Mesodermal cell (in vitro differentiated cells): ENCODE measurements at regions not wholly inside any gene's neighbourhood (a gene's known extent, or its start where the extent isn't known, plus 50 kb on each side); places are given as distances from the start of the nearest gene placed in this dataset.

Experiments
- H3K27ac ChIP-seq: 2 replicates; pipeline ENCODE4 v1.7.0; 2013; ENCODE audit warnings: mild to moderate bottlenecking, low read depth, low read length, moderate library complexity; ENCODE audit not compliant: severe bottlenecking
- H3K36me3 ChIP-seq: 2 replicates; pipeline ENCODE4 v1.7.1; 2013; ENCODE audit warnings: mild to moderate bottlenecking, low read length, moderate library complexity; ENCODE audit not compliant: control insufficient read depth, insufficient read depth
- H3K4me1 ChIP-seq: one replicate; pipeline ENCODE4 v1.7.1; 2013; ENCODE audit warnings: mild to moderate bottlenecking, low read length; ENCODE audit not compliant: insufficient read depth, control insufficient read depth, poor library complexity, severe bottlenecking
- H3K4me3 ChIP-seq: 2 replicates; pipeline ENCODE4 v1.7.0; 2013; ENCODE audit warnings: low read length, control low read depth, mild to moderate bottlenecking; ENCODE audit not compliant: insufficient read depth, poor library complexity, severe bottlenecking; ENCODE audit errors: extremely low read depth
- H3K9me3 ChIP-seq: 2 replicates; pipeline ENCODE4 v1.7.1; 2013; ENCODE audit warnings: mild to moderate bottlenecking, low read length, moderate library complexity; ENCODE audit not compliant: control insufficient read depth
- WGBS, 2 experiments: methylation state at CpG; one replicate each; pipeline ENCODE4 v1.1.5; 2013; ENCODE audit warnings: missing lambda C conversion rate in 2 of 2; ENCODE audit not compliant: insufficient coverage in 2 of 2; 5-methylcytosine and 5-hydroxymethylcytosine counted together

DNA sequence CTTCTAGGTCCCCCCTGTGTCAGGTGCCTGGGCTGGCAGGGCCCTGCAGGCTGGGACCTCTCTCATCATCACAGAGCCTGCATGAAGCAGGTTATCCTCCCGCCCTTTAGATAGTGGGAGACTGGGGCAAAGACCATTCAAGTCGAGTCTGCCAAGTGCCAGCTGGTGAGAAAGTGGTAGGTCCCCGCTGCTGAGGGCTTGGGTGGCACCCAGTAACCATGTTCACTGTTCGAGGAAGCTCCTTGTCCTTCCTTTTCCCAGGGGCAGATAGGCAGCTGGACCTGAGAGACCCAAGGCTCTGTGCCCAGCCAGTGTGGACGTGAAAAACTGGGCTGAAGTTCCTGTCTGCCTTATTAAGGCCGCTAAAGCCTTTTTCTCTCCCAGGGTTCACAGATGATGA is 1319.8 kb downstream of the TBC1D22A start:
- no peaks in the 10 kb centered on the region for H3K36me3 ChIP-seq
- no peak overlapping the region for H3K27ac ChIP-seq
- no peak overlapping the region for H3K4me3 ChIP-seq
- WGBS, 2 experiments, result 86 to 87% methylated on average over 6 of the region's 6 CpGs
- H3K4me1 ChIP-seq, result no peaks in the 10 kb centered on the region
- no peaks in the 10 kb centered on the region for H3K9me3 ChIP-seq

DNA sequence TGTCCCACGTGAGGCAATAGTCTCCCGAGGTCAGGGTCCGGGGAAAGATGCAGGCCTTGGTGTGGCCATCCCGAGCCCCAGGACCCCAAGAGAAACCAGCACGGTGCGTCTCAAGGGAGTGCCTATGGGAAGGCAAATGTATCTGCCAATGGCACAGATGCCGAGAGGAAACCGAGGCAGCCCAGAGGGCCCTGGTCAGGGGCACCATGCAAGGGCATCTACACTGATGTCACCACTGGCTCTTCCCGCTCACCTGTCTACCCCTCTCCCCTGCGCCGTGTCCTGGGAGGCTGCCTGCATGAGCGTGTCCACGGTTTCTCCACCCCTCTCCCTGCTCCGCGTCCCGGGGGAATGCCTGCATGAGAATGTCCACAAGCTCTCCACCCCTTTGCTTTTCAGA is 1318.8 kb downstream of the TBC1D22A start:
- Histone ChIP-seq H3K27ac (no peak overlapping the region), H3K9me3 (no peaks in the 10 kb centered on the region), H3K36me3 (no peaks in the 10 kb centered on the region), H3K4me3 (no peak overlapping the region), H3K4me1 (no peaks in the 10 kb centered on the region)
- WGBS, 2 experiments, result 83 to 87% methylated on average over 10 to 16 of the region's 16 CpGs

DNA sequence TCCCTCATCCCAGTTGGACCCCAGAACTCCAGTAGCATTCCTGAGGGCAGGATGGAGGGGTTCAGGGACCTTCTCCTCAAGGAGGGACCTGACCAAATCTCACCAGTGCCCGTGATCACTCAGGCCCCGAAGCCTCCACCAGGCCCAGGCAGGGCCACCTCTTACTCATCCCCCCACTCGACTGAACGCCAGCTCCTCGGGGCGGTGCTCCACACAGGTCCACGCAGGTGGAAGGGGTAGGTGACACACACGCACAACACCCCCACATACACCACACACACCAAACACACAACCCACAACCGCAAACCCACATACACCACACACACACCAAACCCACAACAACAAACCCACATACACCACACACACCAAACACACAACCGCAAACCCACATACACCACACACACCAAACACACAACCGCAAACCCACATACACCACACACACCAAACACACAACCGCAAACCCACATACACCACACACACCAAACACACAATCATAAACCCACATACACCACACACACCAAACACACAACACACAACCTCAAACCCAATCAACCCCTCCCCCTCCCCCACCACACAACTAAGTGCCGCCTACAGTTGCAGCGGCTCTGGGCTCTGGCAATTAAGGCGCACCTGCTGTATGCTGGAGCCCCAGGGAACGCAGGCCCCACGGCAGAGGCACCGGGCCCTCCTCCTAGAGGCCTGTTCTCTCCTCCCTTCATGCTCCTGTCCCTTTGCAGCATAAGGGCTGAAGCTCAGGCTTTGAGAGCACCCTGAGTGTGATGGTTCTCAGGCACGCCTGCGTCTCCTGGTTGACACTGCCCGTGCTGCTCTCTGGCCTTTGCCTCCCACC is 1318.1 kb downstream of the TBC1D22A start:
- WGBS, 2 experiments, result 88 to 91% methylated on average over 12 to 13 of the region's 21 CpGs

DNA sequence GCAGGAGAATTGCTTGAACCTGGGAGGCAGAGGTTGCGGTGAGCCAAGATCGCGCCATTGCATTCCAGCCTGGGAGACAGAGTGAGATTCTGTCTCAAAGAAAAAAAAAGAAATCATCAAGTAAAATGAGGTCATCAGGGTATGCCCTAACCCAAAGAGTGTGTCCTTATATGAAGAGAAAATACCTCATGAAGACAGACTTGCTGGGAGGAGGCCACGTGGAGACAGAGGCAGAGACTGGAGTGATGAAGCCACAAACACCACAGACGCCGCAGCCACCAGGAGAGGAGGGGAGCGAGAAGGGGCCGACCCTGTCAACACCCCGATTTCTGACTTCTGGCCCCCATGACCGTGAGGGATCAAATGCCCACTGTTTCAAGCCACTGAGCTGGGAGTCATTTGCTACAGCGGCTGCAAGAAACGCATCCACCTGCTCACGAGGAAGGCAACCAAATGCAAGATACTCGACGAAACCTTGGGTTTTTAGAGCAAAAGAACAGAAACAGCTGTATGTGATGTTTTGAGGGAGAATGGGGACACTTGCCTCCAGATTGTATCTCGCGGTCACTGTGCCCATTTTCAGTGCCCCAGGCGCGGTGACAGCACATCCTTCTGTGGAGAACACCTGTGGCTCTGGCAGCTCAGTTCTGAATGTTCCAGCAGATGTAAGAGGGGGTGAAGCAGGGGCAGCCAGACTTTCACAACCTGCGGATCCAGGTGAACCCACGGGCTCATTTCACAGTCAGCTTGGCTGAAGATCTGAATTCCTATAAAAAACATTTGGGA is 1317.2 kb downstream of the TBC1D22A start:
- H3K4me1 ChIP-seq, result no peaks in the 10 kb centered on the region
- WGBS, 2 experiments, result 91% methylated on average over 19 to 20 of the region's 21 CpGs
- H3K4me3 ChIP-seq, result no peak overlapping the region
- H3K36me3 ChIP-seq, result no peaks in the 10 kb centered on the region
- H3K27ac ChIP-seq, result no peak overlapping the region
- no peaks in the 10 kb centered on the region for H3K9me3 ChIP-seq

More for the DNA sequence above, 1318.1 kb downstream of the TBC1D22A start:
- H3K36me3 ChIP-seq, result no peaks in the 10 kb centered on the region
- H3K27ac ChIP-seq, result no peak overlapping the region
- H3K9me3 ChIP-seq, result no peaks in the 10 kb centered on the region
- no peaks in the 10 kb centered on the region for H3K4me1 ChIP-seq
- H3K4me3 ChIP-seq, result no peak overlapping the region

DNA sequence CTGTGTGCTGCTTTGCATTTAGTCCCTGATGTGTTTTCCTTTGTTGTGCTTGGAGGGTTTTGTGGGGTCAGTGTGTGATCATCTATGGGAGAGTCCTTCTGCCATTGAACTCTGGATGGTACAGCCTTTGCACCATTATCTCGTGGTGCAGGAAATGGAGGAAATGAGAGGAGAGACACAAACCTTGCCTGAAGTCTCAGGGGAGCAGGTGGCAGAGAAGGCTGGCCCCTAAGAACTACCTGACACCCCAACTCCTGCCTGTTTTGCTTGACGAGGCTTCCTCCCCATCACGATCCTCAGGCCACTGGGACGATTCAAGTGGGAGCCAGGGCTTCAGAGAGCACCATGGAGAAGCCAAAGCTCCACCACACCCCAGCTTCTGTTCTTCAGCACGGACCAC is 1316.4 kb downstream of the TBC1D22A start:
- 87 to 98% methylated on average over 4 to 5 of the region's 5 CpGs for WGBS, 2 experiments
- H3K4me1 ChIP-seq, result no peaks in the 10 kb centered on the region
- no peaks in the 10 kb centered on the region for H3K36me3 ChIP-seq
- no peaks in the 10 kb centered on the region for H3K9me3 ChIP-seq
- H3K4me3 ChIP-seq, result no peak overlapping the region
- no peak overlapping the region for H3K27ac ChIP-seq

DNA sequence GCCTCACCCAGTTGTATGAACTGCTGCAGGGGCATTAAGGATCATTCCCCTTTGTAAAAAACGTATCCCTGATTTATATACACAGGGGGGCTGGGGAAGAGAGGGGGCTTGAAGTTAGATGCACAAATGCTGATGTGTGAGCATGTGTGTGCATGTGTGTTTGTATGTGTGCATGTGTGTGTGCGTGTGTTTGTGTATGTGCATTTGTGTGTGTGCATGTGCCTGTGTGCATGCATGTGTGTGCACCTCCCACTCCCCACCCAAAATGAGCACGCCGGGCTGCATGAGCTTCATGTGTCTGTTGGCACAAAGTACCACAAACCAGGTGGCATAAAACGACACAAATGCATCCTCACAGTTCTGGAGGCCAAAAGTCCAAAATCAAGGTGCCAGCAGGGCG is 1315.2 kb downstream of the TBC1D22A start:
- H3K4me1 ChIP-seq, result no peaks in the 10 kb centered on the region
- H3K9me3 ChIP-seq, result no peaks in the 10 kb centered on the region
- H3K36me3 ChIP-seq, result no peaks in the 10 kb centered on the region
- 88 to 96% methylated on average over 4 to 5 of the region's 6 CpGs for WGBS, 2 experiments
- H3K4me3 ChIP-seq, result no peak overlapping the region
- no peak overlapping the region for H3K27ac ChIP-seq

DNA sequence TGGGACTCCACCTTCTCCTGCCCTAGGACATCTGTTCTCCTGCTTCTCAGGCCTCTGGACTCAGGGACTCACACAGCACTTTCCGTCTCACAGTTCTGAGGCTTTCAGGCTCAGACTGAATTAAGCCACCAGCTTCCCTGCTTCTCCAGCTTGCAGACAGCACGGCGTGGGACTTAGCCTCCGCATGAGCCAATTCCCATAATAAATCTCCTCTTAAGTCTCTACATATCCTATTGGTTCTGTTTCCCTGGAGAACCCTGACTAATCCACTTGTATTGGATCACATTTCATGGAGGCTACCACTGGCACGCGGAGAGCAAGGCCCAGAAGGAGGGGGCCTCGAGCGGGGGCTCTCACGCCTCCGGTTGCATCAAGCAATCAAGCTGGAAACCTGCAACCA is 1313.6 kb downstream of the TBC1D22A start:
- Histone ChIP-seq H3K36me3 (no peaks in the 10 kb centered on the region), H3K27ac (no peak overlapping the region), H3K4me1 (no peaks in the 10 kb centered on the region), H3K4me3 (no peak overlapping the region), H3K9me3 (no peaks in the 10 kb centered on the region)
- 82 to 96% methylated on average over 7 of the region's 10 CpGs for WGBS, 2 experiments

DNA sequence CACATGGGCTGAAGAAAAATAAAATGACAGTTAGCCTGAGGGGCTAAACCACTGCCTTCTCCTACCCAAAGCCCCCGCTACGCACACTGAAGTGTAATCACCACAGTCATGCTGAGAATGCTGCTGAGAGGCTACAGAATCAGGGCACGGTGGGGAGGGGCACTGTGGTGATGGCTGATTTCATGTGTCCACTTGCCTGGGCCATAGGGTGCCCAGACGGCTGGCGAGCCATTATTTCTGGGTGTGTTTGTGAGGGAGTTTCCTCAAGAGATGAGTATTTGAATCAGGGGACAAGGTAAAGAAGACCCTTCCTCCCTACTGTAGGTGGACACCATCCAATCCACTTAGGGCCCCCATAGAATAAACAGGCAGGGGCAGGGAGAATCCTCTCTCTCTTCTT is 1313.2 kb downstream of the TBC1D22A start:
- Histone ChIP-seq H3K4me1 (no peaks in the 10 kb centered on the region), H3K27ac (no peak overlapping the region), H3K36me3 (no peaks in the 10 kb centered on the region), H3K9me3 (no peaks in the 10 kb centered on the region), H3K4me3 (no peak overlapping the region)
- 86% methylated on average over 4 of the region's 5 CpGs; no CpG with 5 or more reads in 1 of the 2 experiments for WGBS, 2 experiments

DNA sequence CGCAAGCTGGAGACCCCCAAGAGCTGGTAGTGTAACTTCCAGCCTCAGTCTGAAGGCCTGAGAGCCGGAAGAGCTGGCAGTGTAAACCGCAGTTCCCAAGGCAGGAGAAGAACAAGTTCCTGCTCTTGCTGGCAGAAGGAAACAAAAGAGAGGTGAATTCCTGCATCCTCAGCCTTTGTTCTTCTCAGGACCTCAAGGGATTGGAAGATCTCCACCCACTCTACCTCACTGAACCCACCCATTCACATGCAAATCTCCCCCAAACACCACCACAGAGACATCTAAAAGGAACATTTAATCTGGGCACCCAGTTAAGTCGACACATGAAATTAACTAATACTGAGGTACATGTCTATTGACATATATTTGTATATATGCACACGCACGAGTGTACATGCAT is 1310.3 kb downstream of the TBC1D22A start:
- no peak overlapping the region for H3K4me3 ChIP-seq
- no peaks in the 10 kb centered on the region for H3K4me1 ChIP-seq
- no peak overlapping the region for H3K27ac ChIP-seq
- H3K36me3 ChIP-seq, result no peaks in the 10 kb centered on the region
- H3K9me3 ChIP-seq, result peaks cover 4% of the 10 kb centered on the region
- WGBS, 2 experiments, result 20 to 38% methylated on average over 1 to 5 of the region's 6 CpGs

DNA sequence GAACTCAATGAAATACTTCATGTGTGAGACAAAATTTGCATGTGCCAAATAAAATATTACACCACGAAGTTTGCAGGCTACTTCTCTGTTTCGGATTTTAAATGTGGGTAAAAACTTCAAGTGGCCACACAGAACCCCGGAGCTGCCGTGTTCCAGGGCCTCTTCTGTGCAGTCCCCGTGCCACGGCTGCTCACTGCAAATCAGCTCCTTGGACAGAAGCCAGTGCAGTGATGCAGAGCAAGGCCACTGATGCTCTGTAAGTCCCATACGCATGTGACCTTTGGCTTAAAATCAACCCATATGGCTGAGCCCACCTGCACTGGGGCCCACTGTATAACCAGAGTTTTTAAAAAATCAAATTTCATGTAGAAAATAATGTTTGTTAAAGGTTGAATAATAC is 1309.4 kb downstream of the TBC1D22A start:
- H3K27ac ChIP-seq, result no peak overlapping the region
- WGBS, 2 experiments, result 85 to 91% methylated on average over 6 to 7 of the region's 7 CpGs
- H3K36me3 ChIP-seq, result no peaks in the 10 kb centered on the region
- no peak overlapping the region for H3K4me3 ChIP-seq
- peaks cover 4% of the 10 kb centered on the region for H3K9me3 ChIP-seq
- H3K4me1 ChIP-seq, result no peaks in the 10 kb centered on the region

DNA sequence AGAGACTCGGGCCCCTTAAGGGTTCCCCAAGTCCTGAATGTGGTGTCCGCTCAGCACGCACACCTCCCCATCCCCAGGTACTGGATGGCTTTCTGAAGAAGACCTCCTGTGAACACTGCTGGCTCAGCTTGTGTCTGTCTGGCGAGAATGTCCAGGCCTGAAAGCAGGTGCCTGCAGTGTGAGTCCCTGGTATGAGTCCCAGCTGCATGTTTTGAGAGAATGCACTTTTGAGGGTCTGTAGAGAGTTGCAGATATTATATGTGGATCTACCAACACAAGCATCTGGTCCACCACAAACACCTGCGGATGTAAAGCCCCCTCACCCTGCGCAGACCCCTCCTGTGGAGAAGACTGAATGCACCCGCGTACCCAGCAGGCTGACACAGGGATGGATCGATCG is 1308.9 kb downstream of the TBC1D22A start:
- no peaks in the 10 kb centered on the region for H3K4me1 ChIP-seq
- 81 to 84% methylated on average over 9 of the region's 10 CpGs for WGBS, 2 experiments
- H3K9me3 ChIP-seq, result peaks cover 4% of the 10 kb centered on the region
- H3K36me3 ChIP-seq, result no peaks in the 10 kb centered on the region
- H3K4me3 ChIP-seq, result no peak overlapping the region
- H3K27ac ChIP-seq, result no peak overlapping the region
